ENCODE measurements at regions not wholly inside any gene's neighbourhood (a gene's known extent, or its start where the extent isn't known, plus 50 kb on each side); places are given as distances from the start of the nearest gene placed in this dataset.
"Not testable (repeated sequence)": the region's sequence is repeated elsewhere in the genome, so short reads cannot be mapped to it uniquely, and the experiment has no call there.

DNA sequence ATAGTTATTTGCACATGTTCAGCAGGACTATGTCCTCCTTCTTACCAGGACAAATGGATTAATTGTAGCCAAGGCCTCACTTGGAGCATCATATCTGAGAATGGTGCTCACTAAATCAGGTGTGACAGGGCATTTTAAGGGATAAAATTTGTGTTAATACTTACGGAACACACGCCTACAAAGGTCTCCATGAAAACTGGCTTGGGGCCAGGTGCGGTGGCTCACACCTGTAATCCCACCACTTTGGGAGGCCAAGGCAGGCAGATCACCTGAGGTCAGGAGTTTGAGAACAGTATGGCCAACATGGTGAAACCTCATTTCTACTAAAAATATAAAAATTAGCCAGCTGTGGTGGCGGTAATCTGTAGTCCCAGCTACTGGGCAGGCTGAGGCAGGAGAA is 75.1 kb upstream of the CAPZB start:
- Histone ChIP-seq H3K27me3 (ENCODE audit: control insufficient read depth, insufficient read depth) (no peaks in the 10 kb centered on the region), H3K27ac (ENCODE audit: low read length) (no peak overlapping the region), H3K9me3 (ENCODE audit: control insufficient read depth, low read length) (no peaks in the 10 kb centered on the region), H3K4me1 (ENCODE audit: control insufficient read depth, insufficient read depth, low read length) (peaks cover 5% of the 10 kb centered on the region), H3K4me3 (ENCODE audit: low read length) (no peak overlapping the region)
- no peak for ATAC-seq
- intact Hi-C loops (cut with DNase I), result no loop called here
- WGBS, result 94% methylated on average over 4 of the region's 4 CpGs
- DNase-seq, result no peak

DNA sequence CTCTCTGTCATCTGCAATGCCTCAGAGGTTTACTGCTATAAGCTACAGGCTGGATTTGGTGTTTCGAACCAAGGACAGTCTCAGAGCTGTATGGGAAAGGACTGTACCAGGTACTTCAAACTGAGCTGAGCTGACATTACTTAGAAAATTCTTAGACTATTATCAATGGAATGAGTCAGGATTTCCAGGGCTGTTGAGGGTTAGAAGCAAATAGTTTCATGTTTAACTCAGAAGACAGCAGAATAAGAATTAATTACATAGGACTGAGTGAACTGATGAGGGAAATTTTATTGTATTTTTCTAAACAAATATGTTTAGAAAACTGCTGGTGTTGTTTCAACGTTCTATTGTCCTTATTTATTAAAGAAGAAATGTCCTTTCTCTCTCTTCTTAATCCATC is 74.3 kb upstream of the CAPZB start:
- H3K27me3 ChIP-seq (ENCODE audit: control insufficient read depth, insufficient read depth), result no peaks in the 10 kb centered on the region
- H3K27ac ChIP-seq (ENCODE audit: low read length), result no peak overlapping the region
- WGBS, result 91% methylated on average over 2 of the region's 2 CpGs
- H3K4me3 ChIP-seq (ENCODE audit: low read length), result no peak overlapping the region
- ATAC-seq (no peak), DNase-seq (no peak)
- H3K9me3 ChIP-seq (ENCODE audit: control insufficient read depth, low read length), result no peaks in the 10 kb centered on the region
- peaks cover 5% of the 10 kb centered on the region for H3K4me1 ChIP-seq (ENCODE audit: control insufficient read depth, insufficient read depth, low read length)
- intact Hi-C loops (cut with DNase I), result no loop called here

DNA sequence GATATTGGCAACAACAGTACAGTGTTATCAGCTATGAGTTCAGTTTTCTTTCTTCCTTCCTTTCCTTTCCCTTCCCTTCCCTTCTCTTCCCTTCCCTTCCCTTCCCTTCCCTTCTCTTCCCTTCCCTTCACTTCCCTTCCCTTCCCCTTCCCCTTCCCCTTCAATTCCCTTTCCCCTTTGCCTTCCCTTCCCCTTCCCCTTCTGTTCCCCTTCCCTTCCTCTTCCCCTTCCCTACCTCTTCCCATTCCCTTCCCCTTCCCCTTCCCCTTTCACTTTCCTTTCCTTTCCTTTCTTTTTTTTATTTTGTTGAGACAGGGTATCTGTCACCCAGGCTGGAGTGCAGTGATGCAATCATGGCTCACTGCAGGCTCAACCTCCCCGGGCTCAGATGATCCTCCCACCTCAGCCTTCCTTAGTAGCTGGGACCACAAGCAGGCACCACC is 72.3 kb upstream of the CAPZB start:
- intact Hi-C loops (cut with DNase I), result no loop called here
- WGBS, result 73% methylated on average over 1 of the region's 1 CpG

GRCh38 chr1:19554090-19554489 is 68.8 kb upstream of the CAPZB start:
- H3K27ac ChIP-seq (ENCODE audit: low read length), result no peak overlapping the region
- H3K27me3 ChIP-seq (ENCODE audit: control insufficient read depth, insufficient read depth), result no peaks in the 10 kb centered on the region
- intact Hi-C loops (cut with DNase I), result no loop called here
- DNase-seq (no peak), ATAC-seq (no peak)
- H3K4me1 ChIP-seq (ENCODE audit: control insufficient read depth, insufficient read depth, low read length), result no peaks in the 10 kb centered on the region
- no peak overlapping the region for H3K4me3 ChIP-seq (ENCODE audit: low read length)
- no peaks in the 10 kb centered on the region for H3K9me3 ChIP-seq (ENCODE audit: control insufficient read depth, low read length)

More for the DNA sequence above, 72.3 kb upstream of the CAPZB start:
- DNase-seq (no peak), ATAC-seq (no peak)
- no peaks in the 10 kb centered on the region for H3K9me3 ChIP-seq (ENCODE audit: control insufficient read depth, low read length)
- no peak overlapping the region for H3K27ac ChIP-seq (ENCODE audit: low read length)
- H3K4me1 ChIP-seq (ENCODE audit: control insufficient read depth, insufficient read depth, low read length), result no peaks in the 10 kb centered on the region
- H3K27me3 ChIP-seq (ENCODE audit: control insufficient read depth, insufficient read depth), result no peaks in the 10 kb centered on the region
- H3K4me3 ChIP-seq (ENCODE audit: low read length), result no peak overlapping the region

DNA sequence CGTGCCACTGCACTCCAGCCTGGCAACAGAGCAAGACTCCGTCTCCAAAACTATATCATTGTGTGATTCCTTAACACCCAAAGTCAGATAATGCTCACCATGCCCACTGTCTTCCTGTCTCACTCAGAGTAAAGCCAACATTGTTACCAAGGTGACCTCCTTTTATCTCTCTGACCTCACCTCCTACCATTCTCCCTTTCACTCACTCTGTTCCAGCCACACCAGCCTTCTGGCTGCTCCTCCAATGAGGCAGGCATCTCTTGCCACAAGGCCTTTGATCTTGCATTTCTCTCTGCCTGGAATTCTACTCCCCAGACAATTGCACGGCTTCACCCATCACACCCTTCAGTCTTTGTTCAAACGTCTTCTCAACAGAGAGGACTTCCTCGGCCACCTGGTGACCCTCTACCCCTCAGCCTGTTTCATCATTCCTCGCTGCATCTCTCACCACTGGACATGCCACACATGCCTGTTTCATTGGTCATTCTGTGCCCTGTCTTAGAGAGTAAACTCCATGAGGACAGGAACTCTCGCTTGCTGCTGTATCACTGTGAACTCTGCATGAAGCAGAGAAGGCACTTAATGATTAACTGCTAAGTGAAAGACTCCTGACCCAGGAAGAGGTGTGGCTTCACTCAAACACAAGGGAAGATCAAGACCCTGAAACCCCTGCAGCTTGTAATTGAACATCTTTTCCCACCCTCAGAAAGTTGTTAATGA is 67.1 kb upstream of the CAPZB start:
- H3K4me1 ChIP-seq (ENCODE audit: control insufficient read depth, insufficient read depth, low read length), result no peaks in the 10 kb centered on the region
- intact Hi-C loops (cut with DNase I), result no loop called here
- ATAC-seq, result no peak
- no peaks in the 10 kb centered on the region for H3K9me3 ChIP-seq (ENCODE audit: control insufficient read depth, low read length)
- no peaks in the 10 kb centered on the region for H3K27me3 ChIP-seq (ENCODE audit: control insufficient read depth, insufficient read depth)
- 75% methylated on average over 7 of the region's 7 CpGs for WGBS
- DNase-seq, result no peak
- H3K4me3 ChIP-seq (ENCODE audit: low read length), result no peak overlapping the region
- H3K27ac ChIP-seq (ENCODE audit: low read length), result no peak overlapping the region

DNA sequence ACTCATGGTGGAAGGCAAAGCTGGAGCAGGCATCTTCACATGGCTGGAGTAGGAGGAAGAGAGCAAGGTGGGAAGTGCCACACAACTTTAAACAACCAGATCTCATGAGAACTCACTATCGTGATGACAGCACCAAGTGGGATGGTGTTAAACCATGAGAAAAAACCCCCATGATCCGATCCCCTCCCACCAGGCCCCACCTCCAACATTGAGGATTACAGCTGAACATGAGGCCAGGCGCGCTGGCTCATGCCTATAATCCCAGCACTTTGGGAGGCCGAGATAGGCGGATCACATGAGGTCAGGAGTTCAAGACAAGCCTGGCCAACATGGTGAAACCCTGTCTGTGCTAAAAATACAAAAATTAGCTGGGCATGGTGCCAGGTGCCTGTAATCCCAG is 66.5 kb upstream of the CAPZB start:
- H3K4me1 ChIP-seq (ENCODE audit: control insufficient read depth, insufficient read depth, low read length); intact Hi-C loops (cut with DNase I); H3K27me3 ChIP-seq (ENCODE audit: control insufficient read depth, insufficient read depth); H3K27ac ChIP-seq (ENCODE audit: low read length); H3K4me3 ChIP-seq (ENCODE audit: low read length); H3K9me3 ChIP-seq (ENCODE audit: control insufficient read depth, low read length); DNase-seq; ATAC-seq: not testable (repeated sequence)
- WGBS, result 70% methylated on average over 6 of the region's 6 CpGs

GRCh38 chr1:19550437-19550836 is 65.1 kb upstream of the CAPZB start:
- H3K4me3 ChIP-seq (ENCODE audit: low read length); H3K27me3 ChIP-seq (ENCODE audit: control insufficient read depth, insufficient read depth); DNase-seq; H3K9me3 ChIP-seq (ENCODE audit: control insufficient read depth, low read length); ATAC-seq; H3K4me1 ChIP-seq (ENCODE audit: control insufficient read depth, insufficient read depth, low read length); intact Hi-C loops (cut with DNase I); H3K27ac ChIP-seq (ENCODE audit: low read length): not testable (repeated sequence)
- WGBS, result 82% methylated on average over 7 of the region's 7 CpGs

DNA sequence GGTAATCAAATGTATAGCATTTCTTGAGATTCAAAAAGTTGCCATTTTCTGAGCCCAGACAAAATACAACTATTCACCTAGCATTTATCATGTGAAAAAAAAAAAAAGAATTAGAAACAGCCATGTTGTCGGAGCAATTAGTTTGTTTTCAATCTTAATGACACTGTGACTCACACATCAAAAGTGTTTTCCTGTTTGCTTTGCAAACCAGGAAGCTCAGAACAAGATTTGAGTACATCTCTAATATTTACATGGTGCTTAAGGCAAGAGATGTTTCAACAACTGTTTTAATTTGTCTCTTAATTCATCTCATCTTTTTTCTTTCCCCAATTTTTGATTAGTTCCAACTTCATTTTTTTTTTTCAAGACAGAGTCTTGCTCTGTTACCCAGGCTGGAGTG is 62.5 kb upstream of the CAPZB start:
- ATAC-seq, result no peak
- intact Hi-C loops (cut with DNase I), result no loop called here
- Histone ChIP-seq H3K27ac (ENCODE audit: low read length) (no peak overlapping the region), H3K27me3 (ENCODE audit: control insufficient read depth, insufficient read depth) (no peaks in the 10 kb centered on the region), H3K9me3 (ENCODE audit: control insufficient read depth, low read length) (peaks cover 1% of the 10 kb centered on the region), H3K4me1 (ENCODE audit: control insufficient read depth, insufficient read depth, low read length) (no peaks in the 10 kb centered on the region), H3K4me3 (ENCODE audit: low read length) (no peak overlapping the region)
- no peak for DNase-seq
- 67% methylated on average over 1 of the region's 1 CpG for WGBS

GRCh38 chr1:19536519-19536918 is 51.2 kb upstream of the CAPZB start:
- no peak for ATAC-seq
- H3K4me1 ChIP-seq (ENCODE audit: control insufficient read depth, insufficient read depth, low read length), result no peaks in the 10 kb centered on the region
- intact Hi-C loops (cut with DNase I), result no loop called here
- H3K9me3 ChIP-seq (ENCODE audit: control insufficient read depth, low read length), result peaks cover under 1% of the 10 kb centered on the region
- H3K4me3 ChIP-seq (ENCODE audit: low read length), result no peak overlapping the region
- no peaks in the 10 kb centered on the region for H3K27me3 ChIP-seq (ENCODE audit: control insufficient read depth, insufficient read depth)
- no peak for DNase-seq
- H3K27ac ChIP-seq (ENCODE audit: low read length), result no peak overlapping the region
- 97% methylated on average over 6 of the region's 6 CpGs for WGBS

GRCh38 chr1:19535214-19535613 is 49.9 kb upstream of the CAPZB start:
- Histone ChIP-seq H3K27me3 (ENCODE audit: control insufficient read depth, insufficient read depth) (no peaks in the 10 kb centered on the region), H3K27ac (ENCODE audit: low read length) (no peak overlapping the region), H3K9me3 (ENCODE audit: control insufficient read depth, low read length) (peaks cover 2% of the 10 kb centered on the region), H3K4me3 (ENCODE audit: low read length) (no peak overlapping the region), H3K4me1 (ENCODE audit: control insufficient read depth, insufficient read depth, low read length) (no peaks in the 10 kb centered on the region)
- no peak for ATAC-seq
- no peak for DNase-seq
- 89% methylated on average over 3 of the region's 3 CpGs for WGBS
- intact Hi-C loops (cut with DNase I), result no loop called here

Measured in right cardiac atrium (tissue), 5 donors.